Neutrophil (primary cell): ENCODE measurements at regions not wholly inside any gene's neighbourhood (a gene's known extent, or its start where the extent isn't known, plus 50 kb on each side); places are given as distances from the start of the nearest gene placed in this dataset.

Experiments used
- H3K27ac ChIP-seq: fragments of 200-600 bp; sonication (generic); 2 replicates; pipeline ENCODE4 v1.5.1; 2016; ENCODE audit warnings: mild to moderate bottlenecking, moderate library complexity
- H3K27me3 ChIP-seq: fragments of 200-600 bp; sonication (generic); 2 replicates; pipeline ENCODE4 v1.6.0; 2016; ENCODE audit warnings: mild to moderate bottlenecking
- H3K36me3 ChIP-seq: fragments of 200-600 bp; sonication (generic); 2 replicates; pipeline ENCODE4 v1.5.1; 2017
- H3K4me1 ChIP-seq, 2 experiments: fragments of 200-600 bp in 1 of 2; sonication (generic) in 1 of 2; 1 replicate in 1 of 2; 2 replicates in 1 of 2; pipeline versions ENCODE4 v1.5.1 to v1.6.1; 2013 to 2016; ENCODE audit warnings: low read depth in 1 of 2, low read length in 1 of 2, mild to moderate bottlenecking in 1 of 2, moderate library complexity in 1 of 2; ENCODE audit not compliant: control insufficient read depth in 1 of 2, insufficient read depth in 1 of 2
- H3K4me3 ChIP-seq, 2 experiments: fragments of 200-600 bp in 1 of 2; sonication (generic) in 1 of 2; 1 replicate in 1 of 2; 2 replicates in 1 of 2; pipeline ENCODE4 v1.5.1; 2013 to 2016; ENCODE audit warnings: low read depth in 1 of 2, low read length in 1 of 2, mild to moderate bottlenecking in 1 of 2, moderate library complexity in 1 of 2
- H3K9me3 ChIP-seq: fragments of 200-600 bp; sonication (generic); 2 replicates; pipeline ENCODE4 v1.5.1; 2016
- TF ChIP-seq, protein P1 (sequence below): fragments of 200-600 bp; sonication (generic); IDR thresholded peaks from 2 replicates; pipeline ENCODE4 v1.5.1; 2016; ENCODE audit warnings: antibody characterized with exemption

DNA sequence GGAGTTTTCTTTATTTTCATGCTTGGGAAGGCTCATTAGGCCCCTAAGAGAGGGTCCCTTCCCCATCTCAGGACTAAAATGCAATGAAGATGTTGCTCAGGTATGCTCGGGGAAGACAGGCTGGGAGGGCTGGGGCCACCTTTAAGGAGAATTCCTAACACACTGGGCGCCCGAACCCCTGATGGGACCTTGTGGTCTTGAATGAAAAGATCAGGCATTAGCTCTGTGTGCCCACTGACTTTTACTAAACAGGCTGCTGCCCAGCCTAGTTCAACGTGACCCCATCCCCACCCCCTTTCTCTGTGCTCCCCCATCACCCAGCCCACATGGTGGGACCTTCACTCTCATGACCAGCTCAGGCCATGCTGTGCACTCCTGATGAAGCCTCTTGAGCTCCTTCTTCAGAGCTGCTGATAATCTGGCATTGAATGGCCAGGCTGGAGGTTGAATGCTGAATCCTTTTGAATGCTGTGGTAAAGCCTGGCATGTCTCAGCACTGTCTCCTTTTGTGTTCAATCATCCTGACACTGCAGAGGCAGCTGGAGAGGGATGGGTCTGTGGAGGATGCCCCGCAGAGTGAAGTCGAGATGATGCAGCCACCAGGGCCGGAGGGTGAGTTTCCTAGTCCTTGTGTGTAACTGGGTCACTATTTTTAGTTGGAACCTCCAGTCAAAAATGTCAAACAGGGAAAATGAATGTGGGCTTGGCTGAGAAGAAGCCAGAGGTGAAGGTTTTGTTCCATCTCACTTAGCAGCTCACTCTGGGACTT is 209.1 kb downstream of the UQCRFS1 start:
- TF ChIP-seq, protein P1, sequence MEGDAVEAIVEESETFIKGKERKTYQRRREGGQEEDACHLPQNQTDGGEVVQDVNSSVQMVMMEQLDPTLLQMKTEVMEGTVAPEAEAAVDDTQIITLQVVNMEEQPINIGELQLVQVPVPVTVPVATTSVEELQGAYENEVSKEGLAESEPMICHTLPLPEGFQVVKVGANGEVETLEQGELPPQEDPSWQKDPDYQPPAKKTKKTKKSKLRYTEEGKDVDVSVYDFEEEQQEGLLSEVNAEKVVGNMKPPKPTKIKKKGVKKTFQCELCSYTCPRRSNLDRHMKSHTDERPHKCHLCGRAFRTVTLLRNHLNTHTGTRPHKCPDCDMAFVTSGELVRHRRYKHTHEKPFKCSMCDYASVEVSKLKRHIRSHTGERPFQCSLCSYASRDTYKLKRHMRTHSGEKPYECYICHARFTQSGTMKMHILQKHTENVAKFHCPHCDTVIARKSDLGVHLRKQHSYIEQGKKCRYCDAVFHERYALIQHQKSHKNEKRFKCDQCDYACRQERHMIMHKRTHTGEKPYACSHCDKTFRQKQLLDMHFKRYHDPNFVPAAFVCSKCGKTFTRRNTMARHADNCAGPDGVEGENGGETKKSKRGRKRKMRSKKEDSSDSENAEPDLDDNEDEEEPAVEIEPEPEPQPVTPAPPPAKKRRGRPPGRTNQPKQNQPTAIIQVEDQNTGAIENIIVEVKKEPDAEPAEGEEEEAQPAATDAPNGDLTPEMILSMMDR: no peak
- H3K4me1 ChIP-seq: no peaks in the 10 kb centered on the region
- H3K36me3 ChIP-seq: no peaks in the 10 kb centered on the region
- H3K27me3 ChIP-seq: no peaks in the 10 kb centered on the region
- no peak overlapping the region for H3K27ac ChIP-seq
- H3K4me3 ChIP-seq: no peak overlapping the region
- H3K9me3 ChIP-seq: no peaks in the 10 kb centered on the region

DNA sequence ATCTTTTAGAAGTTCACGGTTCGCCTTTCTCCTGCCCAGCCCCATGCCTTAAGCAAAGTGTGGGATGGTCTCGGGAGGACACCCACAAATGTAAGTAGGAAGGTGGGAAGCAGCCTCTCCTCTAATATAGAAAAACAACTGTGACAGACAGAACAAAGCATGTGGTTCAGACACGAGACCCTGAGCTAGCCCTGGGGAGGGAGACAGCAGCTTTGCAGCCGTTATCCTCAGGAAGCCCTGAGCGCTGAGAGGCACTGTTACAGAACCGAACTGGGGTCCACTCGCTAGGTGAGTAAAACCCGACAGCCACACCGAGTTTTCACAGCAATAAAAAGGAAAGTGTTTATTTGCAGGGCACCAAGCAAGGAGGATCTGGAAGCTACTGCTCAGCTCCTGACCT is 210.6 kb downstream of the UQCRFS1 start:
- Histone ChIP-seq H3K36me3 (no peaks in the 10 kb centered on the region), H3K9me3 (no peaks in the 10 kb centered on the region), H3K4me3 (no peak overlapping the region), H3K4me1 (no peaks in the 10 kb centered on the region), H3K27me3 (no peaks in the 10 kb centered on the region), H3K27ac (no peak overlapping the region)
- TF ChIP-seq, protein P1: no peak

DNA sequence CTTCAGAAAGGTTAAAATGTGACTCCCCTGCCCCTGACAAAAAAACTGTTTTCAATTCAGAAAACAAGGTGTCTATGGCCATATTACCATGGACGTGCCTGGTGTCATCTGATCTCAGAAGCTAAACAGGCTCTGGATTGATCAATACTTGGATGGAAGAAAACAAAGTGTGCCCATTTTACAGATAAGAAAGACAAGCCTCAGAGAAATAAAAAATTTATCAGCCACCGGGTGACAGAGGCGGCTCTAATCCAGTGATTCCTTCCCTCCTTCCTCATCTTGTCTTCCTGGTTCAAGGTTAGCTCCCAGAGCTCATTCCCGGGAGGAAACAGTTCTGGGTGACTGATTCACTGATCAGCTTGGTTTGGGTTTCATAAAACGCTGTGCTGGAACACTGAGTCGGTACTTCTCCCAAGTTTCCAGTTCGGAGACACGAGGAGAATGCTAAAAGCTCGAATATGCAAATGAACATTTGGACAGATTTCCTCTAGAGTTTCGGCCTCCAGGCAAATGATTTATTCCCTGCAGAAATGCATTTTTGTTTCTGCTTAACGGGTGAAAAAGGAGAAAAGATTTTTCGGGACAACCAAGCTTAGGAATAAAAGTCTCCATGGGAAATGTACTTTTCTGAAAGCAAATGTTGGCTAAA is 211.2 kb downstream of the UQCRFS1 start:
- Histone ChIP-seq H3K27me3 (no peaks in the 10 kb centered on the region), H3K9me3 (no peaks in the 10 kb centered on the region), H3K4me3 (no peak overlapping the region), H3K36me3 (no peaks in the 10 kb centered on the region), H3K27ac (no peak overlapping the region), H3K4me1 (no peaks in the 10 kb centered on the region)
- TF ChIP-seq, protein P1: no peak

DNA sequence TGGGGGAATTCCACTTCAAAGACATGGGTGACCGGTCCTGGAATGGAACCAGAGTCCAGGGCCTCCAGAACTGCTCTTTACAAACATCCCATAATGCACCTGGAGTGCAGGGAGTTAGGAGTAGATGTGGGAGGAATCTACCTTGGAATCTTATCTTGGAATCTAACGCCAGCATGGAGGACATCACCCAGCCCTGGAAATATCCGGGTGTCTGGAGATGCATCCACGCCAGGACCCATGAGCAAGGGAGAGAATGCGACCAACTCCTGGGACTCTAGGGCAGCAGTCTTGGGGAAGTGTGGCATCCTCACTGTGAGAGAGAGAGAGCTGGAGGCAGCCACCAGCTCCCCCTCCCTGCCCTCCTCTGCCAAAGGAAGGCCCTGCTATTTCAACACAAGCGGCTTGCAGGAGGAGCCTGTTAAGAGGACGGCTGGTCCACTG is 211.8 kb downstream of the UQCRFS1 start:
- TF ChIP-seq, protein P1: no peak
- Histone ChIP-seq H3K4me3 (no peak overlapping the region), H3K4me1 (no peaks in the 10 kb centered on the region), H3K27ac (no peak overlapping the region), H3K27me3 (no peaks in the 10 kb centered on the region), H3K9me3 (no peaks in the 10 kb centered on the region), H3K36me3 (no peaks in the 10 kb centered on the region)

DNA sequence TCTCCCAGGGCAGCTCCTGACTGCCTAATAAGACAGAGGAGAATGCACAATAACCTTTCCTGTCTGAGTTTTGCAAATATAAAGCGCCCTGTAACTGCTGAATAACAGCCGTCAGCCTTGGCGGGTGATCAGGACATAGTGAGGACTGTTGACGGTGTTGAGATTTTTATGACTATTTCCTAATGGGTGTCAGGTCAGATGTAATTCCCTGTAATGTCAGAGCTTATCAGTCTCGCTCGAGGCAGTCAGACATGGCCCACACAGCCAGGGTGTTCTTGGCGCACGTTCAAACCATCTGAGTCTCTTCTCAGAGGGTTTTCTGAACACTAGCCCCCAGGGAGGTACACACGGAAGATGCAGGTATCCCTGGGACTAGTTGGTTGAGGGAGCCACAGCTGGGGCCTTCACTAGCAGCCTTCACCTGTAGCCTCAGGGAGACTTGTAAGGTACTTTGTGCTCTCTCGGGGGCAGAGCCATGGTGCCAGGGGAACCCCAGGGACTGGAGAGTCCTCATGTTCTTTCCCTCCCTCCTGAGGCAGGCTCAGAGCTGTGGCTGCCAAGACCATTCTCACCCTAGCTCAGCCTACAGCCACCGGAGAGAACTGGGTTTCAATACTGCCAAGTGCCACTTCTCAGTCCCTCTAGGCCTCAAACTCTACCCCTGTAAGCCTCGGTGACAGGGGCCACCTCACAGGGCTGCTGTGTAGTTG is 213.1 kb downstream of the UQCRFS1 start:
- no peaks in the 10 kb centered on the region for H3K36me3 ChIP-seq
- TF ChIP-seq, protein P1: no peak
- H3K4me1 ChIP-seq: no peaks in the 10 kb centered on the region
- H3K9me3 ChIP-seq: no peaks in the 10 kb centered on the region
- H3K4me3 ChIP-seq: no peak overlapping the region
- no peak overlapping the region for H3K27ac ChIP-seq
- no peaks in the 10 kb centered on the region for H3K27me3 ChIP-seq
